WERI-Rb-1 (cell line): ENCODE measurements at regions not wholly inside any gene's neighbourhood (a gene's known extent, or its start where the extent isn't known, plus 50 kb on each side); places are given as distances from the start of the nearest gene placed in this dataset.

Experiments used
- DNase-seq: peaks from one replicate; pipeline ENCODE4 v3.0.0-alpha.2; 2020
- H3K27ac ChIP-seq: fragments of 250-450 bp; sonication (Bioruptor Pico); 2 replicates; pipeline ENCODE4 v1.5.1; 2020; ENCODE audit warnings: mild to moderate bottlenecking, moderate library complexity
- H3K27me3 ChIP-seq: fragments of 250-450 bp; sonication (Bioruptor Pico); 2 replicates; pipeline ENCODE4 v1.5.1; 2021; ENCODE audit warnings: mild to moderate bottlenecking, low read depth, moderate library complexity; ENCODE audit not compliant: insufficient read depth, severe bottlenecking
- H3K36me3 ChIP-seq: fragments of 250-450 bp; sonication (Bioruptor Pico); 2 replicates; pipeline ENCODE4 v1.5.1; 2020; ENCODE audit warnings: mild to moderate bottlenecking, moderate library complexity
- H3K4me3 ChIP-seq: 2 replicates; pipeline ENCODE4 v1.5.1; 2011; ENCODE audit warnings: low read depth, mild to moderate bottlenecking, control low read depth, low read length
- H3K9me3 ChIP-seq: fragments of 250-450 bp; sonication (Bioruptor Pico); 2 replicates; pipeline ENCODE4 v1.5.1; 2021; ENCODE audit warnings: mild to moderate bottlenecking, moderate library complexity; ENCODE audit not compliant: severe bottlenecking
- CTCF ChIP-seq: IDR thresholded peaks from 2 replicates; pipeline ENCODE4 v1.5.1; 2011; ENCODE audit warnings: low read depth, mild to moderate bottlenecking, control low read depth, inconsistent platforms, low read length

- no peak for DNase-seq
- Histone ChIP-seq H3K9me3 (no peaks in the 10 kb centered on the region), H3K27me3 (no peaks in the 10 kb centered on the region), H3K27ac (no peak overlapping the region), H3K36me3 (no peaks in the 10 kb centered on the region), H3K4me3 (no peak overlapping the region)
- no peak for TF ChIP-seq CTCF
Measured at GRCh38 chr10:89952751-89953150, 251.4 kb downstream of the KIF20B start.

- TF ChIP-seq CTCF = no peak
- Histone ChIP-seq H3K27me3 (no peaks in the 10 kb centered on the region), H3K4me3 (no peak overlapping the region), H3K9me3 (no peaks in the 10 kb centered on the region), H3K27ac (no peak overlapping the region), H3K36me3 (no peaks in the 10 kb centered on the region)
- no peak for DNase-seq
Measured at GRCh38 chr10:89954061-89954460, 252.7 kb downstream of the KIF20B start.

DNA sequence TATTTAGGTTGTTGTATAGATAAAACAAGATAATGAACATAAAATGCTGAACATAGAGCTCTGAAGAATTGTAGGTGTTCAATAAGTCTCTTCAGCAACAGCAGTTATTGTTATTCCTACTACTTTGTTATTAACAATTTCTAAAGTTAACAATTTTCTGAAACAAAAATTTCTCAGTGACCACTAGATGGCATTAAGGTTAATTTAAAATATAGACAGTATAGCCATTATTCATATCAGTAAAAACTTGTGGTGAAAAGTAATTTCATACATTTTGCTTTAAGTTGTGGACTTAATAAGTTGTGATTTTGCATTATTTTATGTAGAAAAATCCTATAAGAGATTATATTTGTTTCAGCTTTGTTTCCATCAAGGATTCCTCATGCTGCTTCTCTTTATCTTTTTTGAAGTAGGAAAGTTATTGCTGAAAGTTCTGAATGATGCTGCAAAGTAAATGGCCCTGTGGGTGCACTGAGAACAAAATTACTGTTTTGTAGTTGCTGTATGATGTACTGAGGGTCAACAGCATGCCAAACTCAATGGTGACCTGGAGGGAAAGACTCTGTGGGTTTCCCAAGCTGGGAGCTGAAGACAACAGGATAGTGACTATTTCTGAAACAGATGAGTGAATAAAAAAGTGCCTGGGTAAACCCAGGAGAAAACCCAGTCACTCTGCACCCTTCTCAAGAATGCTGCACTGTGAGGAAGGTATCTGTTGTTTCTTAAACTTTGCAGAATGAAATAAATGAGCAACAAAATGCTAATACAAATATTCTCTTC is 253.6 kb downstream of the KIF20B start:
- H3K4me3 ChIP-seq = no peak overlapping the region
- no peak for DNase-seq
- TF ChIP-seq CTCF = no peak
- no peak overlapping the region for H3K27ac ChIP-seq
- H3K9me3 ChIP-seq = no peaks in the 10 kb centered on the region
- no peaks in the 10 kb centered on the region for H3K27me3 ChIP-seq
- no peaks in the 10 kb centered on the region for H3K36me3 ChIP-seq

GRCh38 chr10:89959433-89960110 is 258.2 kb downstream of the KIF20B start:
- Histone ChIP-seq H3K36me3 (no peaks in the 10 kb centered on the region), H3K9me3 (no peaks in the 10 kb centered on the region), H3K27ac (no peak overlapping the region), H3K27me3 (no peaks in the 10 kb centered on the region), H3K4me3 (no peak overlapping the region)
- no peak for TF ChIP-seq CTCF
- no peak for DNase-seq

GRCh38 chr10:89963451-89964102 is 262.2 kb downstream of the KIF20B start:
- no peak for TF ChIP-seq CTCF
- Histone ChIP-seq H3K27ac (no peak overlapping the region), H3K27me3 (no peaks in the 10 kb centered on the region), H3K9me3 (no peaks in the 10 kb centered on the region), H3K4me3 (no peak overlapping the region), H3K36me3 (no peaks in the 10 kb centered on the region)
- DNase-seq = no peak
